OCI-LY7 (cell line): ENCODE measurements at regions not wholly inside any gene's neighbourhood (a gene's known extent, or its start where the extent isn't known, plus 50 kb on each side); places are given as distances from the start of the nearest gene placed in this dataset.

ENCODE experiments used
- BruUV-seq: library from RNA; stranded (reverse); fragments of 400-500 nt; replicated peaks from 2 replicates; lab custom pipeline; 2021; lab: Mats Ljungman, UMichigan
- CTCF ChIA-PET: fragments of 300-600 bp; sonication (Branson Sonifier 250); formaldehyde crosslinking; loops from one replicate; lab custom pipeline; 2022; ENCODE audit warnings: antibody characterized with exemption; ENCODE audit not compliant: unreplicated experiment; lab: Charles Lee
- POLR2A ChIA-PET: fragments of 300-600 bp; sonication (Branson Sonifier 250); formaldehyde crosslinking; loops from one replicate; lab custom pipeline; 2022; ENCODE audit warnings: antibody characterized with exemption; lab: Charles Lee
- DNase-seq: peaks from one replicate; pipeline ENCODE4 v3.0.0-alpha.2; 2015; ENCODE audit warnings: low spot score
- H2AFZ ChIP-seq: fragments of 200-600 bp; sonication (generic), shearing (Covaris generic); 2 replicates; pipeline ENCODE4 v1.6.1; 2014; ENCODE audit warnings: mild to moderate bottlenecking, antibody characterized with exemption, low read length, moderate library complexity
- H3K27ac ChIP-seq: fragments of 200-600 bp; sonication (generic); 2 replicates; pipeline ENCODE4 v1.5.1; 2014; ENCODE audit warnings: mixed run types, low read depth, mild to moderate bottlenecking, moderate library complexity, low read length, inconsistent platforms; ENCODE audit not compliant: poor library complexity, severe bottlenecking
- H3K36me3 ChIP-seq: fragments of 200-600 bp; sonication (generic); 2 replicates; pipeline ENCODE4 v1.6.1; 2014; ENCODE audit warnings: mild to moderate bottlenecking, antibody characterized with exemption, low read length, moderate library complexity, mixed read lengths; ENCODE audit not compliant: insufficient read depth
- H3K4me1 ChIP-seq: fragments of 200-600 bp; sonication (generic); 2 replicates; pipeline ENCODE4 v1.5.1; 2014; ENCODE audit warnings: mild to moderate bottlenecking, low read length; ENCODE audit not compliant: insufficient read depth, poor library complexity, severe bottlenecking
- H3K4me2 ChIP-seq: fragments of 200-600 bp; sonication (generic); 2 replicates; pipeline ENCODE4 v1.6.1; 2014; ENCODE audit warnings: mild to moderate bottlenecking, low read length
- H3K4me3 ChIP-seq: fragments of 200-600 bp; sonication (generic); 2 replicates; pipeline ENCODE4 v1.5.1; 2014; ENCODE audit warnings: mild to moderate bottlenecking, low read depth, low read length; ENCODE audit not compliant: poor library complexity, severe bottlenecking
- H3K79me2 ChIP-seq: fragments of 200-600 bp; sonication (generic); 2 replicates; pipeline ENCODE4 v1.6.1; 2016; ENCODE audit warnings: low read depth, mild to moderate bottlenecking, low read length, moderate library complexity, mixed read lengths; ENCODE audit not compliant: insufficient read depth
- H3K9me2 ChIP-seq: fragments of 200-600 bp; sonication (generic); 2 replicates; pipeline ENCODE4 v1.6.1; 2016; ENCODE audit warnings: mild to moderate bottlenecking, low read length, mixed read lengths; ENCODE audit not compliant: insufficient read depth
- H3K9me3 ChIP-seq: fragments of 200-600 bp; sonication (generic); 2 replicates; pipeline ENCODE4 v1.6.1; 2014; ENCODE audit warnings: mild to moderate bottlenecking, mixed run types, low read length, mixed read lengths
- H4K20me1 ChIP-seq: fragments of 200-600 bp; sonication (generic); 2 replicates; pipeline ENCODE4 v1.6.1; 2014; ENCODE audit warnings: mild to moderate bottlenecking, antibody characterized with exemption, low read length, moderate library complexity, mixed read lengths; ENCODE audit not compliant: insufficient read depth
- EZH2phosphoT487 ChIP-seq: fragments of 200-600 bp; sonication (generic); IDR thresholded peaks from 2 replicates; pipeline ENCODE4 v1.6.1; 2018; ENCODE audit warnings: low read depth, borderline replicate concordance, mild to moderate bottlenecking, mixed run types, antibody characterized with exemption, low read length, moderate library complexity, mixed read lengths
- intact Hi-C: fragments of 100-400 bp; cut with micrococcal nuclease; formaldehyde crosslinking; loops from one replicate; pipeline ENCODE4 v1.10.0; 2022; ENCODE audit not compliant: unreplicated experiment
- TF ChIP-seq, protein P1 (sequence below): fragments of 200-600 bp; sonication (generic); conservative IDR thresholded peaks from 2 replicates; pipeline ENCODE4 v1.5.1; 2014; ENCODE audit warnings: mild to moderate bottlenecking, antibody characterized with exemption, low read length, moderate library complexity, mixed read lengths

DNA sequence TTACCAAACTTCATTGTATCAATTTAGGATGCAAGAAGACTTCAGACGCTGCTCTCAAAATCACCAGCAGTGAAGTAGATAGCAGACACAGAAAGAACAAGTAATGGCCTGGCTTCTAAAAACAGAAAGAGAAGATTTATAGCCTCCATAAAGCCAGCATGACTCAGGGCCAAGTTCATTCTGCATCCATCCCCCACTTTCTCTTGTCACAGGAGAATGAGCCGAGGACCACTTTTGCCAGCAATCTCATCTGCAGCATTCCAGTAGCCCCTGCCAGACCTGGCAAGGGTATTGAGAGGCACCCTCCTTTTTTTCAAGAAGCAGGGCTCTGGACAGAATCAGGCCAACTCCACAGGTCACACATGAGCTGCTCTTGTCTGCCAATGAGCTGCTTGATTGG is 355.4 kb upstream of the SOX9 start:
- no peaks in the 10 kb centered on the region for H3K4me1 ChIP-seq
- no peaks in the 10 kb centered on the region for H3K36me3 ChIP-seq
- H2AFZ ChIP-seq: no peak overlapping the region
- H3K9me2 ChIP-seq: no peaks in the 10 kb centered on the region; the same call in 1 of the 2 replicates
- intact Hi-C loops: no loop called here
- BruUV-seq: no TSS peak
- H3K9me3 ChIP-seq: no peaks in the 10 kb centered on the region
- CTCF ChIA-PET: no interaction called here
- DNase-seq: no peak
- no peaks in the 10 kb centered on the region for H3K79me2 ChIP-seq
- H3K27ac ChIP-seq: no peak overlapping the region
- H3K4me3 ChIP-seq: no peak overlapping the region
- POLR2A ChIA-PET: no interaction called here
- TF ChIP-seq, protein P1, sequence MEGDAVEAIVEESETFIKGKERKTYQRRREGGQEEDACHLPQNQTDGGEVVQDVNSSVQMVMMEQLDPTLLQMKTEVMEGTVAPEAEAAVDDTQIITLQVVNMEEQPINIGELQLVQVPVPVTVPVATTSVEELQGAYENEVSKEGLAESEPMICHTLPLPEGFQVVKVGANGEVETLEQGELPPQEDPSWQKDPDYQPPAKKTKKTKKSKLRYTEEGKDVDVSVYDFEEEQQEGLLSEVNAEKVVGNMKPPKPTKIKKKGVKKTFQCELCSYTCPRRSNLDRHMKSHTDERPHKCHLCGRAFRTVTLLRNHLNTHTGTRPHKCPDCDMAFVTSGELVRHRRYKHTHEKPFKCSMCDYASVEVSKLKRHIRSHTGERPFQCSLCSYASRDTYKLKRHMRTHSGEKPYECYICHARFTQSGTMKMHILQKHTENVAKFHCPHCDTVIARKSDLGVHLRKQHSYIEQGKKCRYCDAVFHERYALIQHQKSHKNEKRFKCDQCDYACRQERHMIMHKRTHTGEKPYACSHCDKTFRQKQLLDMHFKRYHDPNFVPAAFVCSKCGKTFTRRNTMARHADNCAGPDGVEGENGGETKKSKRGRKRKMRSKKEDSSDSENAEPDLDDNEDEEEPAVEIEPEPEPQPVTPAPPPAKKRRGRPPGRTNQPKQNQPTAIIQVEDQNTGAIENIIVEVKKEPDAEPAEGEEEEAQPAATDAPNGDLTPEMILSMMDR: no peak
- TF ChIP-seq EZH2phosphoT487: no peak
- H4K20me1 ChIP-seq: no peaks in the 10 kb centered on the region
- H3K4me2 ChIP-seq: no peak overlapping the region

DNA sequence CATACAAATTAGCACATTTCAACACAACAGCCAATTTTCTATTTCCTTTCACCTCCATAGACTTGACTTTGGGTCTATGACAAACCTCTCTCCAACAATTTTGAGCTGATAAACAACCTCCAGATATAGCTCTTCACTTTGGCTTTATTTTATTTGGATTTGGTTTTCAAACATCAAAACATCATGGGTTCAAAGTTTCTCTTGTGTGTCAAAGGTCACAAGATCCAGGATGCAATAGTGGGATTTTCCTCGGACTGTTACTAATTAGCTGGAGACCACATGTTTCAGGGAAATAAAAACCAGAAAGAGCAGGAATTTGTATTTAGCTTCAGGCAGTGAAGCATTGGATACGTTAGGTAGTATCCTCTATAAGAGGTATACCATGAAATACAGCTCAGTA is 351.0 kb upstream of the SOX9 start:
- no peak for TF ChIP-seq EZH2phosphoT487
- TF ChIP-seq, protein P1: no peak
- H3K36me3 ChIP-seq: no peaks in the 10 kb centered on the region
- no peaks in the 10 kb centered on the region for H4K20me1 ChIP-seq
- no peak for DNase-seq
- H3K79me2 ChIP-seq: no peaks in the 10 kb centered on the region
- H3K4me2 ChIP-seq: no peak overlapping the region
- BruUV-seq: no TSS peak
- intact Hi-C loops: no loop called here
- no peak overlapping the region for H3K27ac ChIP-seq
- no peaks in the 10 kb centered on the region for H3K9me2 ChIP-seq
- ChIA-PET CTCF (no interaction called here), POLR2A (interaction anchor here (1.5 kb wide), 1 partner anchor 11 kb away, joined by 6 read pairs; no protein-coding TSS in a partner anchor)
- no peak overlapping the region for H3K4me3 ChIP-seq
- no peak overlapping the region for H2AFZ ChIP-seq
- H3K9me3 ChIP-seq: no peaks in the 10 kb centered on the region
- H3K4me1 ChIP-seq: no peaks in the 10 kb centered on the region

DNA sequence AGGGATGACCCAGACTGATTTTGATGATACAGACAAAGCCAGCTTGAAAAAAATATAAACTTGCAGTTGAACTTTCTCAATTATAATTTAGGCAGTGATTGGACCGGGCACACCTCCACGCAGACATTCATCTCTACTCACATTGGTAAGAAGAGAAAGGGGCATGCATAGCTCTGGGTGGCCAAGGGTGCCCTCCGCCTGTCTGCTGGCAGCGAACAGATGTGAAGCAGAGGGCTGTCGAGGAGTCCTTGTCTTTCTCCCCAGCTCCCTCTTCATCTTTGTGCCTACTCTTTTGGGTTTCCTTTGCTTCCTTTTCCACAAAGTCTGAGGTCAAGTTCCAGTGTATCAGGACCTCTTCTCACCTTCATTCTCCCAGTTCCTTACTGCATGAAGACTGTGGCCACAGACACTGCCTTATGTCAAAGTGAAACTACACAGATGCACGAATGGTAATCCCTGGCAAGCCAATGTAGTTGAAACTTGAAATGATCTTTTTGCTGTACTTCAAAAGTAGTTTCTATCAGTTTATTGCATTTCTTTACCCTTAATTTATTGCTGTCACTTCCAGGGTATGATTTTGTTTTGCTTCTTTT is 343.7 kb upstream of the SOX9 start:
- Histone ChIP-seq H3K4me1 (no peaks in the 10 kb centered on the region), H3K4me2 (no peak overlapping the region), H3K27ac (no peak overlapping the region), H4K20me1 (no peaks in the 10 kb centered on the region), H3K9me3 (no peaks in the 10 kb centered on the region), H2AFZ (no peak overlapping the region), H3K79me2 (no peaks in the 10 kb centered on the region), H3K9me2 (no peaks in the 10 kb centered on the region), H3K36me3 (no peaks in the 10 kb centered on the region), H3K4me3 (no peak overlapping the region)
- TF ChIP-seq EZH2phosphoT487: no peak
- TF ChIP-seq, protein P1: no peak
- BruUV-seq: no TSS peak
- intact Hi-C loops: no loop called here
- ChIA-PET CTCF (no interaction called here), POLR2A (no interaction called here)
- DNase-seq: no peak
